ENCODE measurements at regions not wholly inside any gene's neighbourhood (a gene's known extent, or its start where the extent isn't known, plus 50 kb on each side); places are given as distances from the start of the nearest gene placed in this dataset.

DNA sequence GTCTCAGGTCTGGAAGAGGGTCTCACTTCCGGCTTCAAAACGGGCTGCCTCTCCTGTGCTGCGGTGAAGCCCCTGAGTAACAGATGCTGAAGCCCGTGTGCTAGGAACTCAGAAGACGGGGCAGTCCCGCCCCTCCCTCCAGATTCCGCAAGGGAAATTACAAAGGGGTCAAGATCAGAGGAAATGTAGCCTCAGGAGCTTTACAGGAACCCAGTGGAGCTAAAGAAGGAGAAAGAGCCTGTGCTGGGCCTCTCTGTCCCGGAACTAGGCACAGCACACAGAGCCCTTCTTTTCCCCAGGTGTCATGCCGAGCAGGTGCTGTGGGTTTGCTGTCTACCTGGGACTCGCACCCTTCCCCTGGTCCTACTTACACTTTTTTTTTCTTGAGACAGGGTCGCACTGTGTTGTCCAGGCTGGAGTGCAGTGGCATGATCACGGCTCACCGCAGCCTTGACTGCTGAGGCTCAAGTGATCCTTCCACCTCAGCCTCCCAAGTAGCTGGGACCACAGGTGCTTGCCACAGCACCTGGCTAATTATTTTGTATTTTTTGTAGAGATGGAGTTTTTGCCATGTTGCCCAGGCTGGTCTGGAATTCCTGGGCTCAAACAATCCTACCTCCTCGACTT, 72.7 kb upstream of the MAP4K4 start:
- Histone ChIP-seq H3K9ac (ENCODE audit: low read depth in 2 of 2, low read length in 2 of 2) (no peak overlapping the region), H3K4me3 (no peak overlapping the region), H3K4me1 (no peaks in the 10 kb centered on the region), H3K9me3 (no peaks in the 10 kb centered on the region), H3K36me3 (no peaks in the 10 kb centered on the region), H3K27me3 (no peaks in the 10 kb centered on the region), H3K27ac (no peak overlapping the region)
- DNase-seq: no peak
- intact Hi-C loops (cut with DNase I): no loop called here
- TF ChIP-seq, protein P1, sequence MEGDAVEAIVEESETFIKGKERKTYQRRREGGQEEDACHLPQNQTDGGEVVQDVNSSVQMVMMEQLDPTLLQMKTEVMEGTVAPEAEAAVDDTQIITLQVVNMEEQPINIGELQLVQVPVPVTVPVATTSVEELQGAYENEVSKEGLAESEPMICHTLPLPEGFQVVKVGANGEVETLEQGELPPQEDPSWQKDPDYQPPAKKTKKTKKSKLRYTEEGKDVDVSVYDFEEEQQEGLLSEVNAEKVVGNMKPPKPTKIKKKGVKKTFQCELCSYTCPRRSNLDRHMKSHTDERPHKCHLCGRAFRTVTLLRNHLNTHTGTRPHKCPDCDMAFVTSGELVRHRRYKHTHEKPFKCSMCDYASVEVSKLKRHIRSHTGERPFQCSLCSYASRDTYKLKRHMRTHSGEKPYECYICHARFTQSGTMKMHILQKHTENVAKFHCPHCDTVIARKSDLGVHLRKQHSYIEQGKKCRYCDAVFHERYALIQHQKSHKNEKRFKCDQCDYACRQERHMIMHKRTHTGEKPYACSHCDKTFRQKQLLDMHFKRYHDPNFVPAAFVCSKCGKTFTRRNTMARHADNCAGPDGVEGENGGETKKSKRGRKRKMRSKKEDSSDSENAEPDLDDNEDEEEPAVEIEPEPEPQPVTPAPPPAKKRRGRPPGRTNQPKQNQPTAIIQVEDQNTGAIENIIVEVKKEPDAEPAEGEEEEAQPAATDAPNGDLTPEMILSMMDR (IDR thresholded peaks at IDR 0.05): no peak

DNA sequence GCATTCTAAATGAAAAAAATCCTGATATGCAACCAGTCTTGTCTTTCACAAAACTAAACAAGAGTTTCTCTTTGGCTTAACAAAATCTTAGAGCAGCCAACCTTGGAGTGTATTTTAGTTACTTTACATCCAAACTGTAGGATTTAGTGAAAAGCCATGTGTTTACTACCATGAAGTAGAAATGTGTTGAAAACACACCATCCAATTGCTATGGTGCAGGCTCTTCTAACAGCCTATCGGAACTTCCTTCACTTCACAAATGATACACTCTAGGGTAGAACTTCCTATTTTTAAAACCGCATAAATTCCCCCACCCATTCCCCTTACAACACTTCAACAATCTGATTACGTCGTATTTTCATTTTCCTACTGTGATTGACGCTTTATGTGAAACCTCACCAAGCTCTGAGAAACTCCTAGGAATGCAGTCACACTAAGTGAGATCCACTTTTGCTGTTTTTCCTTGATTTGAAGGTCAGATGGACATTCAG, 74.4 kb upstream of the MAP4K4 start:
- Histone ChIP-seq H3K9ac (ENCODE audit: low read depth in 2 of 2, low read length in 2 of 2) (no peak overlapping the region), H3K9me3 (no peaks in the 10 kb centered on the region), H3K27me3 (no peaks in the 10 kb centered on the region), H3K36me3 (no peaks in the 10 kb centered on the region), H3K27ac (no peak overlapping the region), H3K4me3 (no peak overlapping the region), H3K4me1 (no peaks in the 10 kb centered on the region)
- intact Hi-C loops (cut with DNase I): no loop called here
- TF ChIP-seq, protein P1 (IDR thresholded peaks at IDR 0.05): no peak
- DNase-seq: no peak

DNA sequence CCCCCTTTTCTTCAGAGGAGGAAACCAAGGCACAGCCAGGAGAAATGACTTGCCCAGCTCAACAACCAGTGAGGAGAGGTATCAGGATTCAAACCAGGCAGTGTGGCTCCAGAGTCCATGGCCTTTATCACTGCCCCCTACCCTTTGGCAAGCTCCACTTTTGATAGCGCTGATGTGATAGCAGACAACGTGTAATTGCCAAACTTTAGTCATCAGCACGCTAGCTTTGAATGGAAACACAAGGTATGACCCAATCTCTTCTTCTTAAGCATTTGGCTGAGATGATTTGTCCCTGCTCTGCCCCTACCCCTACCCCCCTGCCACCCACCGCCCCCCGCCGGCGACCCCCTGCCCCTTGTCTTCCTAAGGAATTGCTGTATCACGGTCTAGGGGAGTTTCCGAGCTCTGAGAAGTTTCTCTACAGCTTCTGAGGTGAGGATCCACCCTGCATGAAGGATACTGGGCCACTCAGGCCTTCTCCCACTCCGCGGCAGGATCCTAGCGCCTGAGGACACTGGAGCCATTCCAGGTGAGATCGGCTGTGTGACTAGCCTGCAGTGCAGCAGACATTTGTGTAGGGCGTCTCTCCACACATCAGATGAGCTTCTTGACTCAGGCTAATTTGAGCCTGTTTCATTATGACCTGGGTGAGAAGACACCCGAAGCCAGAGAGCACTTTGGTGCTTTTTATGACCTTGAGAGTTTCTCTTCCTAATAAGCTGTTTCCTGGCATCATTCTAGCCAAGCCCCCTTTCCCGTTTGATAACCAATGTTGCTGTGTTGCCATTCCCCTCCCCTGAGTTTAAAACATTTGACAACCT, 75.1 kb upstream of the MAP4K4 start:
- Histone ChIP-seq H3K9me3 (no peaks in the 10 kb centered on the region), H3K4me3 (no peak overlapping the region), H3K27me3 (no peaks in the 10 kb centered on the region), H3K36me3 (no peaks in the 10 kb centered on the region), H3K27ac (no peak overlapping the region), H3K9ac (ENCODE audit: low read depth in 2 of 2, low read length in 2 of 2) (no peak overlapping the region), H3K4me1 (no peaks in the 10 kb centered on the region)
- intact Hi-C loops (cut with DNase I): no loop called here
- TF ChIP-seq, protein P1 (IDR thresholded peaks at IDR 0.05): no peak
- no peak for DNase-seq

DNA sequence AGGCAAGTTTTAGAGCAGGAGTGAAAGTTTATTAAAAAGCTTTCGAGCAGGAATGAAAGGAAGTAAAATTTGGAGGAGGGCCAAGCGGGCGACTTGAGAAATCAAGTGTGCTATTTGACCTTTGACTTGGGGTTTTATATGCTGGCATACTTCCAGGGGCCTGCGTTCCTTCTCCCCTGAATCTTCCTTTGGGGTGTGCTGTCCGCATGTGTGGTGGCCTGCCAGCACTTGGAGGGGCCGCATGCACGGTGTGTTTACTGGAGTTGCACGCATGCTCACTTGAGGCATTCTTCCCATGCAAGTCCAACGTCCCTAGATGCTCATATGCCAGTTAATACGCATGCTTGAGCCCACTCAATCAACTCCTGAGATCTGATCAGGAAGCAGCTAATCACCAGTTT, 78.3 kb upstream of the MAP4K4 start:
- Histone ChIP-seq H3K9me3 (no peaks in the 10 kb centered on the region), H3K4me1 (no peaks in the 10 kb centered on the region), H3K9ac (ENCODE audit: low read depth in 2 of 2, low read length in 2 of 2) (no peak overlapping the region), H3K27ac (no peak overlapping the region), H3K4me3 (no peak overlapping the region), H3K36me3 (no peaks in the 10 kb centered on the region), H3K27me3 (no peaks in the 10 kb centered on the region)
- TF ChIP-seq, protein P1 (IDR thresholded peaks at IDR 0.05): no peak
- DNase-seq: peak; percentile 32
- intact Hi-C loops (cut with DNase I): no loop called here

DNA sequence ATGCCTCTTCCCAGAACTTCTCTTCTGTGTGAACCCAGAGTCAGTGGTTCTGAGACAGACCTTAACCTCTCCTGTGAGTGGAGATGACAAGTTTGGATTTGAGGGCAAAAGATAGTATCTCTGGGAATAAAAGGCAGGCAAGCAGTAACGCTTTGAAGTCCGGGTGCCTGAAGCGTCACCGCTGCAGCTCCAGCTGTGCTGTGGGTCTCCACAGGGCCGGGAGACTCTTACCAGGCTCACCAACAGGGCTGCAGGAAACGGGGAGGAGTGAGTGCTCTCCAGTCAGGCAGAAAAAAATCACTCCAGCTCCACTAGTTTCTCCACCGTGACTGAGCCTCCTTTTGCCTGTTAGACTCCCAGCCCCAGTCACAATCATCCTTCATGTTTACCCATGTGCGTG, 79.7 kb upstream of the MAP4K4 start:
- H3K27me3 ChIP-seq: no peaks in the 10 kb centered on the region
- TF ChIP-seq, protein P1 (IDR thresholded peaks at IDR 0.05): no peak
- H3K4me1 ChIP-seq: no peaks in the 10 kb centered on the region
- H3K9me3 ChIP-seq: no peaks in the 10 kb centered on the region
- intact Hi-C loops (cut with DNase I): no loop called here
- no peak overlapping the region for H3K4me3 ChIP-seq
- H3K9ac ChIP-seq (ENCODE audit: low read depth in 2 of 2, low read length in 2 of 2): no peak overlapping the region
- no peaks in the 10 kb centered on the region for H3K36me3 ChIP-seq
- DNase-seq: no peak
- no peak overlapping the region for H3K27ac ChIP-seq

All from colonic mucosa (tissue), 4 donors.